Sigmoid colon (tissue), 6 donors: ENCODE measurements at regions not wholly inside any gene's neighbourhood (a gene's known extent, or its start where the extent isn't known, plus 50 kb on each side); places are given as distances from the start of the nearest gene placed in this dataset.
"Not testable (repeated sequence)": the region's sequence is repeated elsewhere in the genome, so short reads cannot be mapped to it uniquely, and the experiment has no call there.

Source experiments
- DNase-seq: peaks from one replicate; pipeline ENCODE4 v3.0.0-alpha.2; 2019
- H3K27ac ChIP-seq, 4 donors: fragments of 200-600 bp; sonication (generic); one replicate each; pipeline ENCODE4 v1.5.1; 2016 to 2019; ENCODE audit warnings: mild to moderate bottlenecking in 1 of 4
- H3K27me3 ChIP-seq, 3 donors: fragments of 200-600 bp; sonication (generic); one replicate each; pipeline ENCODE4 v1.5.1; 2019; ENCODE audit warnings: mild to moderate bottlenecking in 1 of 3
- H3K36me3 ChIP-seq, 4 donors: fragments of 200-600 bp; sonication (generic); one replicate each; pipeline ENCODE4 v1.5.1; 2016 to 2019
- H3K4me1 ChIP-seq, 4 donors: fragments of 200-600 bp; sonication (generic); one replicate each; pipeline ENCODE4 v1.5.1; 2017 to 2019
- H3K4me3 ChIP-seq, 4 donors: fragments of 200-600 bp; sonication (generic); one replicate each; pipeline ENCODE4 v1.5.1; 2017 to 2019; ENCODE audit warnings: mild to moderate bottlenecking in 2 of 4, moderate library complexity in 1 of 4
- H3K9me3 ChIP-seq, 4 donors: fragments of 200-600 bp in 3 of 4; sonication (generic) in 3 of 4; one replicate each; pipeline versions ENCODE4 v1.5.1 to v1.6.1; 2013 to 2019
- EP300 ChIP-seq, 4 donors: sonication (generic); formaldehyde crosslinking; IDR thresholded peaks; one replicate each; pipeline ENCODE4 v1.6.1; 2017; ENCODE audit warnings: antibody characterized with exemption in 4 of 4
- POLR2A ChIP-seq, 2 donors: fragments of 450-650 bp; IDR thresholded peaks; one replicate each; pipeline ENCODE4 v1.6.1; 2016; ENCODE audit warnings: antibody characterized with exemption in 2 of 2, mild to moderate bottlenecking in 2 of 2, moderate library complexity in 2 of 2
- POLR2AphosphoS5 ChIP-seq, 4 donors: sonication (generic); formaldehyde crosslinking; IDR thresholded peaks; one replicate each; pipeline ENCODE4 v1.6.1; 2017; ENCODE audit warnings: antibody characterized with exemption in 4 of 4
- WGBS, 2 donors: extraction: QIAGEN DNeasy Blood & Tissue Kit; methylation state at CpG; one replicate each; pipeline ENCODE4 v1.1.7; 2013; 5-methylcytosine and 5-hydroxymethylcytosine counted together
- intact Hi-C: fragments of 100-400 bp; cut with DNase I; formaldehyde crosslinking; loops from one replicate; pipeline ENCODE4 v1.15.1; 2023
- TF ChIP-seq, protein P1 (sequence below), 4 experiments: fragments of 450-650 bp in 3 of 4; fragments of 200-600 bp in 1 of 4; IDR thresholded peaks; one replicate each; pipeline ENCODE4 v1.5.1; 2016 to 2019; ENCODE audit warnings: antibody characterized with exemption in 4 of 4, mild to moderate bottlenecking in 3 of 4, moderate library complexity in 2 of 4
- donor health status: healthy with polysubstance abuse.
- donor health status: healthy.

DNA sequence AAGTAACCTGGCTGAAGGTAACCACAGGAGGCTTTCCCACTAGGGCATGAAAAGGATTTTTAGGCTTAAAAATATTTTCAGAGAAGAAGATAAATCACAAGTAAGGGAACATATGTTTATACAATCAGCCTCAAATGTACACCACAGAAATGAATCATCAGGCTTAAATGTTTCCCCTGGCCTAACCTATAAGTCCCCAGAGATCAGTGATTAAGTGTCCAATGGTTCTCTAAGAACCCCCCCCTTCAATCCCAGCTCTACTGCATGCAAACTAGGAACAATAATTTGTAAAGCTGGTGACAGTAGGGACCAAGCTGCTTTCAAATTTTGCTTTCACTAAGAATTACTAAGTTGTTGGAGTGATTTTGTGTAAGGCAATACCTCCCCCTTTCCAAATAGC, 431.6 kb upstream of the LMCD1 start:
- H3K9me3 ChIP-seq, result no peaks in the 10 kb centered on the region
- H3K4me1 ChIP-seq, result no peaks in the 10 kb centered on the region
- intact Hi-C loops, result no loop called here
- H3K4me3 ChIP-seq, result no peak overlapping the region
- no peaks in the 10 kb centered on the region for H3K36me3 ChIP-seq
- H3K27me3 ChIP-seq, result no peaks in the 10 kb centered on the region
- H3K27ac ChIP-seq, result no peak overlapping the region
- DNase-seq, result no peak
- TF ChIP-seq, protein P1, sequence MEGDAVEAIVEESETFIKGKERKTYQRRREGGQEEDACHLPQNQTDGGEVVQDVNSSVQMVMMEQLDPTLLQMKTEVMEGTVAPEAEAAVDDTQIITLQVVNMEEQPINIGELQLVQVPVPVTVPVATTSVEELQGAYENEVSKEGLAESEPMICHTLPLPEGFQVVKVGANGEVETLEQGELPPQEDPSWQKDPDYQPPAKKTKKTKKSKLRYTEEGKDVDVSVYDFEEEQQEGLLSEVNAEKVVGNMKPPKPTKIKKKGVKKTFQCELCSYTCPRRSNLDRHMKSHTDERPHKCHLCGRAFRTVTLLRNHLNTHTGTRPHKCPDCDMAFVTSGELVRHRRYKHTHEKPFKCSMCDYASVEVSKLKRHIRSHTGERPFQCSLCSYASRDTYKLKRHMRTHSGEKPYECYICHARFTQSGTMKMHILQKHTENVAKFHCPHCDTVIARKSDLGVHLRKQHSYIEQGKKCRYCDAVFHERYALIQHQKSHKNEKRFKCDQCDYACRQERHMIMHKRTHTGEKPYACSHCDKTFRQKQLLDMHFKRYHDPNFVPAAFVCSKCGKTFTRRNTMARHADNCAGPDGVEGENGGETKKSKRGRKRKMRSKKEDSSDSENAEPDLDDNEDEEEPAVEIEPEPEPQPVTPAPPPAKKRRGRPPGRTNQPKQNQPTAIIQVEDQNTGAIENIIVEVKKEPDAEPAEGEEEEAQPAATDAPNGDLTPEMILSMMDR (IDR thresholded peaks at IDR 0.05), result no peak
- TF ChIP-seq EP300 (IDR thresholded peaks at IDR 0.05) (no peak), POLR2A (IDR thresholded peaks at IDR 0.05) (no peak)

DNA sequence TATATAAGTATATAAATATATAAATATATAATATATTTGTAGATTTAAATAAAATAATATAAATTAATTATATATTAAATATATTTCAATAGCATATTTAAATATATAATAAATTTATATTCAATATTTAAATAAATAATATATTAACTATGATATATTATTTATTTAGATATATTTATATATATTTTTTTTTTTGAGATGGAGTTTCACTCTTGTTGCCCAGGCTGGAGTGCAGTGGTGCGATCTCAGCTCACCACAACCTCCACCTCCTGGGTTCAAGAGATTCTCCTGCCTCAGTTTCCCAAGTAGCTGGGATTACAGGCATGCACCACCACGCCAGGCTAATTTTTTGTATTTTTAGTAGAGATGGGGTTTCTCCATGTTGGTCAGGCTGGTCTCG, 426.9 kb upstream of the LMCD1 start:
- H3K36me3 ChIP-seq, H3K4me1 ChIP-seq, H3K27me3 ChIP-seq, H3K27ac ChIP-seq, H3K4me3 ChIP-seq, H3K9me3 ChIP-seq, intact Hi-C loops, DNase-seq: not testable (repeated sequence)
- 90 to 95% methylated on average over 3 of the region's 3 CpGs for WGBS, 2 donors

DNA sequence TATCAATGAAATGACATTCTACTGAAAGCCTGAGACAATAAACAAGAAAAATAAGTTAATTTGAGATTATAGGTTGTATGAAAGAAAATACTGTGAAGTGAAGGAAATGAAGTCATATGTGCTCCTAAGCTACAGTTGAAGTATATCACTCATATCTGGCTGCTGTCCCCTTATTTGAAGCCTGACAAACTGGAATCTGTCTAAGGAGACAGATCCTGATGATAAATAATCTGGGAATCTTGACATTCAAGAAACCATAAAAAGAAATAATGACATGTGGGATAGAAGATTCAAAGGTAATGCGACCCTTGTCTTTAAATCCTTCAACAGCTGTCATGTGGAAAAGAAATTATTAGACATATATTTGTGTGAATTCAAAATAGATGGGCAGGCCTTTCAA, 424.5 kb upstream of the LMCD1 start:
- no peak for DNase-seq
- no peaks in the 10 kb centered on the region for H3K36me3 ChIP-seq
- no peak overlapping the region for H3K27ac ChIP-seq
- H3K4me3 ChIP-seq, result no peak overlapping the region
- no peaks in the 10 kb centered on the region for H3K27me3 ChIP-seq
- TF ChIP-seq POLR2AphosphoS5 (IDR thresholded peaks at IDR 0.05) (no peak), POLR2A (IDR thresholded peaks at IDR 0.05) (no peak), EP300 (IDR thresholded peaks at IDR 0.05) (no peak)
- TF ChIP-seq, protein P1 (IDR thresholded peaks at IDR 0.05), result no peak
- 86 to 89% methylated on average over 1 of the region's 1 CpG for WGBS, 2 donors
- no peaks in the 10 kb centered on the region for H3K4me1 ChIP-seq
- intact Hi-C loops, result no loop called here
- H3K9me3 ChIP-seq, result no peaks in the 10 kb centered on the region

DNA sequence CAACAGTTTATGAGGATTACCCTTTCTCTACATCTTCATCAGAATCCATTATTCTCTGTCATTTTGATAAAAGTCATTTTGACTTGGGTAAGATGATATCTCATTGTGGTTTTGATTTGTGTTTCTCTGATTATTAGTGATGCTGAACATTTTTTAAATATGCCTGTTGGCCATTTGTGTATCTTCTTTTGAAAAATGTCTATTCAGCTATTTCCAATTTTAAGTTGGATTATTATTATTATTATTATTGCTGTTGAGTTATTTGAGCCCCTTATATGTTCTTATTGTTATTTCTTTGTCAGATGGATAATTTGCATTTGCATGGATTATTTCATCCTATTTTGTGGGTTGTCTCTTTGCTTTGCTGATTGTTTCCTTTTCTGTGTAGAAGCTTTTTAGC, 421.2 kb upstream of the LMCD1 start:
- no peaks in the 10 kb centered on the region for H3K36me3 ChIP-seq
- no peak overlapping the region for H3K27ac ChIP-seq
- H3K27me3 ChIP-seq, result no peaks in the 10 kb centered on the region
- no peak for TF ChIP-seq POLR2A (IDR thresholded peaks at IDR 0.05)
- no peak for TF ChIP-seq POLR2AphosphoS5 (IDR thresholded peaks at IDR 0.05)
- no peak for TF ChIP-seq EP300 (IDR thresholded peaks at IDR 0.05)
- TF ChIP-seq, protein P1 (IDR thresholded peaks at IDR 0.05), result no peak
- intact Hi-C loops, result no loop called here
- H3K9me3 ChIP-seq, result no peaks in the 10 kb centered on the region
- H3K4me3 ChIP-seq, result no peak overlapping the region
- no peaks in the 10 kb centered on the region for H3K4me1 ChIP-seq
- no peak for DNase-seq

DNA sequence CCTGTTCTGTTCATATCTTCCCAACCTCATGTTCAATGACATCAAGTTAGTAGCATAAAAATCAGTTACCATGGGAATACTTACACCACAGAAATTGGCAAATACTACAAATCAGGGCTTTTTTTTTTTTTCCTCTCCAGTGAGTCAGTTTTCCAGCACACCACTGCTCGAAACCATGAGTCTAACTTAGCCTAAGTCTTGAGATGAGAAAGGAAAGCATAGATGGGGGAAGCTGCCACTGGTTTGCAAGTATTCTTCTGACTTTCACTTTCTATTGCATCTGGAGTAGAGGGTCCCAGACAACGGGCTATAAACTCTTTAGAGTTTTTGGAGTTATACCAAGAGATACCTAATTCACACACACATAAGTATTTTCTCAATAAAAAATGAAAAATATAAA, 416.1 kb upstream of the LMCD1 start:
- no peaks in the 10 kb centered on the region for H3K9me3 ChIP-seq
- no peak for DNase-seq
- intact Hi-C loops, result no loop called here
- H3K36me3 ChIP-seq, result no peaks in the 10 kb centered on the region
- no peak overlapping the region for H3K27ac ChIP-seq
- H3K4me3 ChIP-seq, result no peak overlapping the region
- H3K4me1 ChIP-seq, result no peaks in the 10 kb centered on the region
- 68 to 81% methylated on average over 2 of the region's 2 CpGs for WGBS, 2 donors
- TF ChIP-seq EP300 (IDR thresholded peaks at IDR 0.05) (no peak), POLR2AphosphoS5 (IDR thresholded peaks at IDR 0.05) (no peak), POLR2A (IDR thresholded peaks at IDR 0.05) (no peak)
- TF ChIP-seq, protein P1 (IDR thresholded peaks at IDR 0.05), result no peak
- no peaks in the 10 kb centered on the region for H3K27me3 ChIP-seq
